K562 (cell line): ENCODE measurements at regions not wholly inside any gene's neighbourhood (a gene's known extent, or its start where the extent isn't known, plus 50 kb on each side); places are given as distances from the start of the nearest gene placed in this dataset.

Experiments
- ATAC-seq: fragments of 200-7000 bp; cut with Tn5 transposase; 3 replicates; pipeline ENCODE4 v1.9.1; 2020; ENCODE audit warnings: moderate library complexity
- BruUV-seq: library from RNA; stranded (reverse); fragments of 400-500 nt; replicated peaks from 2 replicates; lab custom pipeline; 2021; lab: Mats Ljungman, UMichigan
- CTCF ChIA-PET: fragments of 300-600 bp; formaldehyde crosslinking; extraction: SDS; loops from one replicate; lab custom pipeline; 2021; ENCODE audit warnings: low intra/inter-chr PET ratio; lab: Yijun Ruan, JAX
- POLR2A ChIA-PET: fragments of 300-600, 350-650 bp; sonication (Branson Sonifier 250); formaldehyde crosslinking; extraction: SDS; loops from one replicate; lab custom pipeline; 2021; ENCODE audit warnings: antibody characterized with exemption, inconsistent platforms; lab: Yijun Ruan, JAX
- DNase-seq, 4 experiments: peaks; one replicate each; pipeline versions ENCODE4 v3.0.0 to v3.0.0-alpha.2; 2011 to 2018; ENCODE audit warnings: low spot score in 3 of 4, mixed read lengths in 3 of 4; ENCODE audit errors: extremely low read depth in 1 of 4
- FAIRE-seq: peaks from 2 replicates; lab custom pipeline; 2011; peaks lifted over from hg19 to GRCh38; lab: Jason Lieb, UNC
- H2AFZ ChIP-seq: 2 replicates; pipeline ENCODE4 v1.6.0; 2011; ENCODE audit warnings: low read depth, low read length, control low read depth, inconsistent platforms
- H3K27ac ChIP-seq: fragments of 200-600 bp; 3 replicates; pipeline ENCODE4 v1.8.0; 2011; ENCODE audit warnings: low read depth, mild to moderate bottlenecking, control low read depth, inconsistent platforms, low read length, moderate library complexity, mixed read lengths; ENCODE audit errors: extremely low read depth
- H3K27me3 ChIP-seq, 2 experiments: fragments of 300-600 bp in 1 of 2; 2 replicates in 1 of 2; 3 replicates in 1 of 2; pipeline versions ENCODE4 v1.6.0 to v1.8.0; 2011; ENCODE audit warnings: inconsistent platforms in 2 of 2, low read length in 2 of 2, mild to moderate bottlenecking in 1 of 2, mixed read lengths in 1 of 2, moderate library complexity in 1 of 2; ENCODE audit not compliant: control insufficient read depth in 2 of 2, insufficient read depth in 2 of 2
- H3K36me3 ChIP-seq: fragments of 300-600 bp; 3 replicates; pipeline ENCODE4 v1.8.0; 2011; ENCODE audit warnings: mild to moderate bottlenecking, low read length, inconsistent platforms; ENCODE audit not compliant: control insufficient read depth, insufficient read depth
- H3K4me1 ChIP-seq, 2 experiments: fragments of 200-600 bp in 1 of 2; replicated peaks in 1 of 2; 2 replicates in 1 of 2; 3 replicates in 1 of 2; pipeline versions ENCODE4 v1.5.1 to v1.8.0; 2011; ENCODE audit warnings: inconsistent platforms in 2 of 2, low read length in 2 of 2, mild to moderate bottlenecking in 1 of 2, mixed read lengths in 1 of 2, moderate library complexity in 1 of 2; ENCODE audit not compliant: control insufficient read depth in 2 of 2, insufficient read depth in 2 of 2
- H3K4me2 ChIP-seq: 2 replicates; pipeline ENCODE4 v1.6.1; 2011; ENCODE audit warnings: low read length, control low read depth, inconsistent platforms, mixed read lengths; ENCODE audit not compliant: insufficient read depth
- H3K4me3 ChIP-seq: fragments of 200-600 bp; sonication (generic), shearing (Covaris generic); 2 replicates; pipeline ENCODE4 v1.5.1; 2016; ENCODE audit warnings: control low read depth, inconsistent platforms
- H3K79me2 ChIP-seq: fragments of 200-600 bp; 3 replicates; pipeline ENCODE4 v1.8.0; 2011; ENCODE audit warnings: low read length, inconsistent platforms; ENCODE audit not compliant: control insufficient read depth, insufficient read depth
- H3K9ac ChIP-seq, 2 experiments: 2 replicates each; pipeline versions ENCODE4 v1.6.0 to v1.6.1; 2011; ENCODE audit warnings: low read depth in 2 of 2, low read length in 2 of 2, control low read depth in 1 of 2, inconsistent platforms in 1 of 2, mild to moderate bottlenecking in 1 of 2, mixed read lengths in 1 of 2; ENCODE audit not compliant: insufficient read depth in 1 of 2
- H3K9me1 ChIP-seq: one replicate; pipeline ENCODE4 v1.6.0; 2011; ENCODE audit warnings: inconsistent platforms, mild to moderate bottlenecking, low read length, moderate library complexity; ENCODE audit not compliant: control insufficient read depth, insufficient read depth
- H3K9me3 ChIP-seq: replicated peaks from 2 replicates; pipeline ENCODE4 v1.5.1; 2011; ENCODE audit warnings: low read depth, low read length, inconsistent platforms; ENCODE audit not compliant: control insufficient read depth, insufficient read depth
- H4K20me1 ChIP-seq: replicated peaks from 2 replicates; pipeline ENCODE4 v1.6.1; 2011; ENCODE audit warnings: low read length, inconsistent platforms, mixed read lengths; ENCODE audit not compliant: control insufficient read depth, insufficient read depth
- FOXJ3 ChIP-seq: sonication (generic); formaldehyde crosslinking; IDR thresholded peaks from 2 replicates; pipeline ENCODE4 v1.4.0; 2020; ENCODE audit warnings: mild to moderate bottlenecking, missing genetic modification reagents
- GABPB2 ChIP-seq: fragments of 250-450 bp; sonication (Bioruptor Pico); conservative IDR thresholded peaks from 2 replicates; pipeline ENCODE4 v1.5.1; 2021; ENCODE audit warnings: mild to moderate bottlenecking
- MLLT1 ChIP-seq, 2 experiments: fragments of 450-650 bp; IDR thresholded peaks; 2 replicates each; pipeline ENCODE4 v1.6.1; 2016
- MYBL2 ChIP-seq, 2 experiments: fragments of 450-650 bp in 1 of 2; sonication (generic) in 1 of 2; formaldehyde crosslinking in 1 of 2; IDR thresholded peaks; 2 replicates each; pipeline versions ENCODE4 v1.6.1 to v1.8.1; 2017 to 2022; ENCODE audit warnings: borderline replicate concordance in 1 of 2, inconsistent platforms in 1 of 2, low read depth in 1 of 2, mild to moderate bottlenecking in 1 of 2, missing genetic modification reagents in 1 of 2, moderate library complexity in 1 of 2
- PCBP2 ChIP-seq: fragments of 200-400 bp; formaldehyde crosslinking; IDR thresholded peaks from 2 replicates; pipeline ENCODE4 v1.6.1; 2018; ENCODE audit warnings: low read length, low read depth, mild to moderate bottlenecking, moderate library complexity; ENCODE audit not compliant: poor library complexity, severe bottlenecking
- SMAD1 ChIP-seq: fragments of 150-350 bp; IDR thresholded peaks from 2 replicates; pipeline ENCODE4 v1.6.1; 2014; ENCODE audit warnings: low read length, low read depth; ENCODE audit not compliant: partially characterized antibody
- ZNF134 ChIP-seq: fragments of 250-450 bp; sonication (Bioruptor Pico); conservative IDR thresholded peaks from 2 replicates; pipeline ENCODE4 v1.4.0; 2020
- ZNF263 ChIP-seq: sonication (generic); formaldehyde crosslinking; IDR thresholded peaks from 2 replicates; pipeline ENCODE4 v1.8.0; 2022; ENCODE audit warnings: mild to moderate bottlenecking, missing genetic modification reagents, borderline replicate concordance
- WGBS: fragments of 100-300 bp; shearing (Covaris generic); methylation state at CpG from one replicate; pipeline ENCODE4 v1.1.6; 2016; ENCODE audit warnings: low coverage, mixed read lengths; ENCODE audit not compliant: insufficient coverage; ENCODE audit errors: missing lambda C conversion rate; 5-methylcytosine and 5-hydroxymethylcytosine counted together
- in situ Hi-C: fragments of 300-500 bp; cut with MboI; formaldehyde crosslinking; loops from 4 replicates; pipeline ENCODE4 v1.15.0; 2018; ENCODE audit warnings: inconsistent platforms, mixed read lengths
- intact Hi-C: fragments of 100-400 bp; cut with micrococcal nuclease; formaldehyde crosslinking; loops from 2 replicates; pipeline ENCODE4 v1.14.2; 2022
- TF ChIP-seq, protein P1 (sequence below): fragments of 250-450 bp; sonication (Bioruptor Pico); IDR thresholded peaks from 2 replicates; pipeline ENCODE4 v1.4.0; 2020; ENCODE audit warnings: mild to moderate bottlenecking, moderate library complexity, borderline replicate concordance
- TF ChIP-seq, protein P2 (sequence below): fragments of 450-650 bp; IDR thresholded peaks from 2 replicates; pipeline ENCODE4 v1.6.1; 2016; ENCODE audit warnings: borderline replicate concordance

DNA sequence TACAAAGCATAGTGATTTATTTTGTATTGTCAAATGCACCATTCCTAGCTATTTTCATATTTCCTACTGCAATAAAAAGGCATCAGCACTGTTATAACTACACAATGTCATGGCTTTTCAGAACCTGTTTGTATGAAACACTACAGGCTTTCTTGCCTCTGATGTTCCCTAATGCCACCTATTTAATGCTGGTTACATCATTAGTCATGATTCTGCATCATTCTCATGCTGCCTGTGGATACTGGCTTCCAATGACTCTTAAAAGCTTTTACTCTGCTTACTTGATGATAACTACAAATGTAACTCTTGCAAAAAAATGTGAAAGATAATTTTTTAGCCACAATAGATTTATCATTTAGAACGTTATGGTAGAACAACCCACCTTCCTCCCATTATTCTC, 529.4 kb downstream of the HTR7 start (continued):
- TF ChIP-seq MLLT1 (IDR thresholded peaks at IDR 0.05) (no peak), ZNF134 (CRISPR knock-in tag) (no peak), GABPB2 (CRISPR knock-in tag) (no peak)

DNA sequence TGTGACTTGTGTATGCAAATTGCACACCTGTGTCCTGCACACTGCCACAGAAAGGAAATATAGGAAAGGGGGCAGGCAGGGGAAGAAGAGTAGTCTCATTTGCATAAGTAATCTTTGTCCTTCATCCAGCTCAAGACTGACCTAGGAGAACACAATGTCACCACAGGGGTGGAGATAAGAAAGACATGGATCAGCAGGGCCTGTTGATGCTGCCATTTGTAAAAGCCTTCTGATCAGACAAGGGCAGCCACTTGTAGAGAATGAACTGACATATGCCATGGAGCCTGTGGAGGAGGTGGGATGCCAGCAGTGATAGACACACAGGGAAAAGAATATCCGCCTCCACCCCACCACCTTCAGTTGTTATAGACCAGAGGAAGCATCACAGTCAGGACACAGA, 528.9 kb downstream of the HTR7 start:
- no peak overlapping the region for H3K4me3 ChIP-seq
- no peaks in the 10 kb centered on the region for H3K36me3 ChIP-seq
- no peaks in the 10 kb centered on the region for H4K20me1 ChIP-seq
- no TSS peak for BruUV-seq
- intact Hi-C loops: no loop called here
- WGBS: no CpG with 5 or more reads among the region's 1 CpG
- ATAC-seq: no peak
- H3K9me1 ChIP-seq: no peaks in the 10 kb centered on the region
- no peak overlapping the region for H3K4me2 ChIP-seq
- H3K79me2 ChIP-seq: no peaks in the 10 kb centered on the region
- FAIRE-seq: no peak
- CTCF ChIA-PET: no interaction called here
- in situ Hi-C loops: no loop called here
- no peak for DNase-seq
- no peak overlapping the region for H3K9ac ChIP-seq
- H3K4me1 ChIP-seq: no peaks in the 10 kb centered on the region
- H3K27ac ChIP-seq: no peak overlapping the region
- H2AFZ ChIP-seq: no peak overlapping the region
- TF ChIP-seq, protein P1, sequence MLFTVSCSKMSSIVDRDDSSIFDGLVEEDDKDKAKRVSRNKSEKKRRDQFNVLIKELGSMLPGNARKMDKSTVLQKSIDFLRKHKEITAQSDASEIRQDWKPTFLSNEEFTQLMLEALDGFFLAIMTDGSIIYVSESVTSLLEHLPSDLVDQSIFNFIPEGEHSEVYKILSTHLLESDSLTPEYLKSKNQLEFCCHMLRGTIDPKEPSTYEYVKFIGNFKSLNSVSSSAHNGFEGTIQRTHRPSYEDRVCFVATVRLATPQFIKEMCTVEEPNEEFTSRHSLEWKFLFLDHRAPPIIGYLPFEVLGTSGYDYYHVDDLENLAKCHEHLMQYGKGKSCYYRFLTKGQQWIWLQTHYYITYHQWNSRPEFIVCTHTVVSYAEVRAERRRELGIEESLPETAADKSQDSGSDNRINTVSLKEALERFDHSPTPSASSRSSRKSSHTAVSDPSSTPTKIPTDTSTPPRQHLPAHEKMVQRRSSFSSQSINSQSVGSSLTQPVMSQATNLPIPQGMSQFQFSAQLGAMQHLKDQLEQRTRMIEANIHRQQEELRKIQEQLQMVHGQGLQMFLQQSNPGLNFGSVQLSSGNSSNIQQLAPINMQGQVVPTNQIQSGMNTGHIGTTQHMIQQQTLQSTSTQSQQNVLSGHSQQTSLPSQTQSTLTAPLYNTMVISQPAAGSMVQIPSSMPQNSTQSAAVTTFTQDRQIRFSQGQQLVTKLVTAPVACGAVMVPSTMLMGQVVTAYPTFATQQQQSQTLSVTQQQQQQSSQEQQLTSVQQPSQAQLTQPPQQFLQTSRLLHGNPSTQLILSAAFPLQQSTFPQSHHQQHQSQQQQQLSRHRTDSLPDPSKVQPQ: no peak
- TF ChIP-seq MYBL2 (IDR thresholded peaks at IDR 0.05; ENCODE audit: low read depth) (no peak), MYBL2 (CRISPR knock-in tag; IDR thresholded peaks at IDR 0.05; ENCODE audit: borderline replicate concordance) (no peak), ZNF263 (CRISPR knock-in tag) (no peak), PCBP2 (no peak), FOXJ3 (no peak), SMAD1 (no peak)
- TF ChIP-seq, protein P2, sequence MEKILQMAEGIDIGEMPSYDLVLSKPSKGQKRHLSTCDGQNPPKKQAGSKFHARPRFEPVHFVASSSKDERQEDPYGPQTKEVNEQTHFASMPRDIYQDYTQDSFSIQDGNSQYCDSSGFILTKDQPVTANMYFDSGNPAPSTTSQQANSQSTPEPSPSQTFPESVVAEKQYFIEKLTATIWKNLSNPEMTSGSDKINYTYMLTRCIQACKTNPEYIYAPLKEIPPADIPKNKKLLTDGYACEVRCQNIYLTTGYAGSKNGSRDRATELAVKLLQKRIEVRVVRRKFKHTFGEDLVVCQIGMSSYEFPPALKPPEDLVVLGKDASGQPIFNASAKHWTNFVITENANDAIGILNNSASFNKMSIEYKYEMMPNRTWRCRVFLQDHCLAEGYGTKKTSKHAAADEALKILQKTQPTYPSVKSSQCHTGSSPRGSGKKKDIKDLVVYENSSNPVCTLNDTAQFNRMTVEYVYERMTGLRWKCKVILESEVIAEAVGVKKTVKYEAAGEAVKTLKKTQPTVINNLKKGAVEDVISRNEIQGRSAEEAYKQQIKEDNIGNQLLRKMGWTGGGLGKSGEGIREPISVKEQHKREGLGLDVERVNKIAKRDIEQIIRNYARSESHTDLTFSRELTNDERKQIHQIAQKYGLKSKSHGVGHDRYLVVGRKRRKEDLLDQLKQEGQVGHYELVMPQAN: no peak
- no peaks in the 10 kb centered on the region for H3K27me3 ChIP-seq
- POLR2A ChIA-PET: no interaction called here
- no peaks in the 10 kb centered on the region for H3K9me3 ChIP-seq
